Smooth muscle cell (in vitro differentiated cells): ENCODE measurements at regions not wholly inside any gene's neighbourhood (a gene's known extent, or its start where the extent isn't known, plus 50 kb on each side); places are given as distances from the start of the nearest gene placed in this dataset.
"Not testable (repeated sequence)": the region's sequence is repeated elsewhere in the genome, so short reads cannot be mapped to it uniquely, and the experiment has no call there.

Experiments
- DNase-seq: peaks from one replicate; lab custom pipeline; 2025; ENCODE audit not compliant: unreplicated experiment; lab: John Stamatoyannopoulos, UW
- H2AFZ ChIP-seq: fragments of 200-600 bp; sonication (generic); 2 replicates; pipeline ENCODE4 v1.6.0; 2016; ENCODE audit warnings: antibody characterized with exemption, low read depth, mild to moderate bottlenecking
- H3F3A ChIP-seq: fragments of 200-600 bp; sonication (generic); 2 replicates; pipeline ENCODE4 v1.6.0; 2017; ENCODE audit warnings: antibody characterized with exemption, low read depth
- H3K27ac ChIP-seq: fragments of 200-600 bp; sonication (generic); 2 replicates; pipeline ENCODE4 v1.5.1; 2016; ENCODE audit warnings: low read depth, mild to moderate bottlenecking
- H3K27me3 ChIP-seq: fragments of 200-600 bp; sonication (generic); 2 replicates; pipeline ENCODE4 v1.6.1; 2016; ENCODE audit warnings: low read depth, mild to moderate bottlenecking
- H3K36me3 ChIP-seq: fragments of 200-600 bp; sonication (generic); 2 replicates; pipeline ENCODE4 v1.5.1; 2016; ENCODE audit warnings: low read depth
- H3K4me1 ChIP-seq: fragments of 200-600 bp; sonication (generic); 2 replicates; pipeline ENCODE4 v1.5.1; 2016; ENCODE audit warnings: low read depth
- H3K4me2 ChIP-seq: fragments of 200-600 bp; sonication (generic); 2 replicates; pipeline ENCODE4 v1.6.0; 2016; ENCODE audit warnings: mild to moderate bottlenecking
- H3K4me3 ChIP-seq: fragments of 200-600 bp; sonication (generic); 2 replicates; pipeline ENCODE4 v1.5.1; 2016; ENCODE audit warnings: mild to moderate bottlenecking
- H3K79me2 ChIP-seq: fragments of 200-600 bp; sonication (generic); 2 replicates; pipeline ENCODE4 v1.6.0; 2016; ENCODE audit warnings: low read depth, mild to moderate bottlenecking
- H3K9ac ChIP-seq: fragments of 200-600 bp; sonication (generic); 2 replicates; pipeline ENCODE4 v1.6.0; 2016; ENCODE audit warnings: low read depth
- H3K9me3 ChIP-seq: fragments of 200-600 bp; sonication (generic); replicated peaks from 2 replicates; pipeline ENCODE4 v1.5.1; 2016; ENCODE audit warnings: low read depth
- H4K20me1 ChIP-seq: fragments of 200-600 bp; sonication (generic); 2 replicates; pipeline ENCODE4 v1.6.0; 2016; ENCODE audit warnings: low read depth
- CTCF ChIP-seq: fragments of 200-600 bp; sonication (generic); IDR thresholded peaks from 2 replicates; pipeline ENCODE4 v1.5.1; 2017; ENCODE audit warnings: borderline replicate concordance, mild to moderate bottlenecking, antibody characterized with exemption; ENCODE audit not compliant: insufficient read depth, poor library complexity, severe bottlenecking
- WGBS: methylation state at CpG from one replicate; pipeline ENCODE4 v1.1.7; 2016; ENCODE audit warnings: low lambda C conversion rate; 5-methylcytosine and 5-hydroxymethylcytosine counted together

GRCh38 chr3:190959077-190959476, 96.6 kb upstream of the GMNC start:
- no peak overlapping the region for H3K9ac ChIP-seq
- H3F3A ChIP-seq, result no peaks in the 10 kb centered on the region
- H3K9me3 ChIP-seq, result no peaks in the 10 kb centered on the region
- no peaks in the 10 kb centered on the region for H3K27me3 ChIP-seq
- no peak for TF ChIP-seq CTCF
- DNase-seq, result no peak
- H3K79me2 ChIP-seq, result no peaks in the 10 kb centered on the region
- no peaks in the 10 kb centered on the region for H3K36me3 ChIP-seq
- H2AFZ ChIP-seq, result no peak overlapping the region
- no peaks in the 10 kb centered on the region for H4K20me1 ChIP-seq
- peaks cover under 1% of the 10 kb centered on the region for H3K4me1 ChIP-seq
- H3K4me2 ChIP-seq, result no peak overlapping the region
- H3K4me3 ChIP-seq, result no peak overlapping the region
- no peak overlapping the region for H3K27ac ChIP-seq
- WGBS, result 71% methylated on average over 1 of the region's 1 CpG

DNA sequence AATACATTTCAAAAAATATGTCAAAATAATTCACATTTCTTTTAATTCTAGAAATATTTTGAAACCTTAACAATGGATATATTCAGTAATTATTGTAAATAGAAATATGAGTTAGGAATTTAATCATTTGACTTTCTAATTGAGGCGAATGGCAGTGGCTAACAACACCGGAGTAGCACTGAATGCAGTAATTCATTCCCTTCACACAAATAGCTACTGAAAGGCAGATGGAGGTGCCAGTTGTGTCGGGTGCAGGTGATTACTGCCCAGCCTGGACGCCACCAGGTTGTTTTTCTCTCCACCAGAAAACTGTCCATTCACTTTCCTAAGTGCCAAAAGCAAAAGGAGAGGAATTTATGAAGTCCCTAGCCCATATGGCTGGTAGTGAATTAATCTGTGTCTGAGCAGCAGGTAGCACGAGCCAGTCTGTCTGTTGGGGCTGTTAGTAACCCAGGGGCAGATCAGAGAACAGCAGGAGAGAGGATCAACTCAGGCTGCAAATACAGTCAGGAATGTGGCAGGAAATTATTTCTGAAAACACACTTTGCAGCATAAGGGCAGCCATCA, 79.3 kb upstream of the GMNC start:
- WGBS, result 73% methylated on average over 5 of the region's 5 CpGs
- DNase-seq, result no peak
- TF ChIP-seq CTCF, result no peak

DNA sequence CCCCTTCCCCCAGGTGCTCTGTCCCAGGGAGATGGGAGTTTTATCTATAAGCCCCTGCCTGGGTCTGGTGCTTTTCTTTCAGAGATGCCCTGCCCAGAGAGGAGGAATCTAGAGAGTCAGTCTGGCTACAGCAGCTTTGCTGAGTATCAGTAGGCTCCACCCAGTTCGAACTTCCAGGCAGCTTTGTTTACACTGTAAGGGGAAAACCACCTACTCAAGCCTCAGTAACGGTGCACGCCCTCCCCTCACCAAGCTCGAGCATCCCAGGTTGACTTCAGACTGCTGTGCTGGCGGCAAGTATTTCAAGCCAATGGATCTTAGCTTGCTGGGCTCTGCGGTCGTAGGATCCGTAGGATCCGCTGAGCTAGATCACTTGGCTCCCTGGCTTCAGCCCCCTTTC, 72.1 kb upstream of the GMNC start:
- H3K4me1 ChIP-seq, H3K36me3 ChIP-seq, DNase-seq, H3K4me3 ChIP-seq, H3K9me3 ChIP-seq, H3K27me3 ChIP-seq, H3K9ac ChIP-seq, H3F3A ChIP-seq, H2AFZ ChIP-seq, H3K27ac ChIP-seq, H3K4me2 ChIP-seq, H3K79me2 ChIP-seq, H4K20me1 ChIP-seq: not testable (repeated sequence)
- 78% methylated on average over 9 of the region's 9 CpGs for WGBS

More for the DNA sequence above, 79.3 kb upstream of the GMNC start:
- Histone ChIP-seq H3K27me3 (no peaks in the 10 kb centered on the region), H4K20me1 (no peaks in the 10 kb centered on the region), H3K9ac (no peak overlapping the region), H3K27ac (no peak overlapping the region), H3K9me3 (no peaks in the 10 kb centered on the region), H2AFZ (no peak overlapping the region), H3K79me2 (no peaks in the 10 kb centered on the region), H3F3A (no peaks in the 10 kb centered on the region), H3K36me3 (no peaks in the 10 kb centered on the region), H3K4me1 (peaks cover 10% of the 10 kb centered on the region), H3K4me2 (no peak overlapping the region), H3K4me3 (no peak overlapping the region)

GRCh38 chr3:190926619-190927018, 64.1 kb upstream of the GMNC start:
- no peak overlapping the region for H3K4me3 ChIP-seq
- DNase-seq, result no peak
- H3K4me2 ChIP-seq, result no peak overlapping the region
- TF ChIP-seq CTCF, result no peak
- no peaks in the 10 kb centered on the region for H4K20me1 ChIP-seq
- no peak overlapping the region for H2AFZ ChIP-seq
- no peaks in the 10 kb centered on the region for H3K9me3 ChIP-seq
- WGBS, result 77% methylated on average over 3 of the region's 3 CpGs
- no peaks in the 10 kb centered on the region for H3K4me1 ChIP-seq
- H3K27me3 ChIP-seq, result no peaks in the 10 kb centered on the region
- no peak overlapping the region for H3K27ac ChIP-seq
- H3K9ac ChIP-seq, result no peak overlapping the region
- no peaks in the 10 kb centered on the region for H3K36me3 ChIP-seq
- H3F3A ChIP-seq, result no peaks in the 10 kb centered on the region
- H3K79me2 ChIP-seq, result no peaks in the 10 kb centered on the region
